HL-60 (cell line): ENCODE measurements at regions not wholly inside any gene's neighbourhood (a gene's known extent, or its start where the extent isn't known, plus 50 kb on each side); places are given as distances from the start of the nearest gene placed in this dataset.

Experiments used
- CTCF ChIP-seq: IDR thresholded peaks from one replicate; pipeline ENCODE4 v1.5.1; 2011; ENCODE audit warnings: low read length, control low read depth, inconsistent platforms; ENCODE audit not compliant: insufficient read depth
- GABPA ChIP-seq: IDR thresholded peaks from 2 replicates; pipeline ENCODE4 v1.6.1; 2012; ENCODE audit warnings: low read depth
- POLR2AphosphoS5 ChIP-seq: IDR thresholded peaks from 2 replicates; pipeline ENCODE4 v1.6.1; 2012; ENCODE audit warnings: low read depth
- SPI1 ChIP-seq: IDR thresholded peaks from 2 replicates; pipeline ENCODE4 v1.6.1; 2012; ENCODE audit warnings: low read depth, mild to moderate bottlenecking, borderline replicate concordance
- TF ChIP-seq, protein P1 (sequence below): IDR thresholded peaks from 2 replicates; pipeline ENCODE4 v1.6.1; 2012; ENCODE audit warnings: low read depth; ENCODE audit not compliant: insufficient replicate concordance

DNA sequence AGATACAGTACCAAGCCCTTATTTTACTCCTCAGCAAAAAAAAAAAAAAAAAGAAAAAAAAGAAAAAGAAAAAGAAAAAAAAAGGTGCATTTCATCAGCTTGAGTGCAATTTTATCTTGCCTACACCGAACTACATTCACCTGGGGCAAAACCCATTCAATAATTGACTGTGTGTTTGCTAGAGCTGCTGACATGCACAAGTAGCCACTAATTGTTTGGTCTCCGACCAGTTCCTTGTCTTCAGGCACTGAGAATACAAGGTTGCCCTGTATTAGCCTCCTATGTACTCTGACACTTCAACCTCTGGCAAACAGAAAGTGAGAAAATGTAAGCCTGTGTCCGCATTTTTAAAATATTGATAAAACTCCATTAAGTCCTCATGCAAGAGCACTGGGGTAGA, 1579.4 kb upstream of the LRRTM3 start:
- TF ChIP-seq CTCF = no peak
- TF ChIP-seq POLR2AphosphoS5 = no peak
- TF ChIP-seq SPI1 = no peak
- TF ChIP-seq, protein P1, sequence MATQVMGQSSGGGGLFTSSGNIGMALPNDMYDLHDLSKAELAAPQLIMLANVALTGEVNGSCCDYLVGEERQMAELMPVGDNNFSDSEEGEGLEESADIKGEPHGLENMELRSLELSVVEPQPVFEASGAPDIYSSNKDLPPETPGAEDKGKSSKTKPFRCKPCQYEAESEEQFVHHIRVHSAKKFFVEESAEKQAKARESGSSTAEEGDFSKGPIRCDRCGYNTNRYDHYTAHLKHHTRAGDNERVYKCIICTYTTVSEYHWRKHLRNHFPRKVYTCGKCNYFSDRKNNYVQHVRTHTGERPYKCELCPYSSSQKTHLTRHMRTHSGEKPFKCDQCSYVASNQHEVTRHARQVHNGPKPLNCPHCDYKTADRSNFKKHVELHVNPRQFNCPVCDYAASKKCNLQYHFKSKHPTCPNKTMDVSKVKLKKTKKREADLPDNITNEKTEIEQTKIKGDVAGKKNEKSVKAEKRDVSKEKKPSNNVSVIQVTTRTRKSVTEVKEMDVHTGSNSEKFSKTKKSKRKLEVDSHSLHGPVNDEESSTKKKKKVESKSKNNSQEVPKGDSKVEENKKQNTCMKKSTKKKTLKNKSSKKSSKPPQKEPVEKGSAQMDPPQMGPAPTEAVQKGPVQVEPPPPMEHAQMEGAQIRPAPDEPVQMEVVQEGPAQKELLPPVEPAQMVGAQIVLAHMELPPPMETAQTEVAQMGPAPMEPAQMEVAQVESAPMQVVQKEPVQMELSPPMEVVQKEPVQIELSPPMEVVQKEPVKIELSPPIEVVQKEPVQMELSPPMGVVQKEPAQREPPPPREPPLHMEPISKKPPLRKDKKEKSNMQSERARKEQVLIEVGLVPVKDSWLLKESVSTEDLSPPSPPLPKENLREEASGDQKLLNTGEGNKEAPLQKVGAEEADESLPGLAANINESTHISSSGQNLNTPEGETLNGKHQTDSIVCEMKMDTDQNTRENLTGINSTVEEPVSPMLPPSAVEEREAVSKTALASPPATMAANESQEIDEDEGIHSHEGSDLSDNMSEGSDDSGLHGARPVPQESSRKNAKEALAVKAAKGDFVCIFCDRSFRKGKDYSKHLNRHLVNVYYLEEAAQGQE = no peak
- no peak for TF ChIP-seq GABPA
